ENCODE measurements at regions not wholly inside any gene's neighbourhood (a gene's known extent, or its start where the extent isn't known, plus 50 kb on each side); places are given as distances from the start of the nearest gene placed in this dataset.

DNA sequence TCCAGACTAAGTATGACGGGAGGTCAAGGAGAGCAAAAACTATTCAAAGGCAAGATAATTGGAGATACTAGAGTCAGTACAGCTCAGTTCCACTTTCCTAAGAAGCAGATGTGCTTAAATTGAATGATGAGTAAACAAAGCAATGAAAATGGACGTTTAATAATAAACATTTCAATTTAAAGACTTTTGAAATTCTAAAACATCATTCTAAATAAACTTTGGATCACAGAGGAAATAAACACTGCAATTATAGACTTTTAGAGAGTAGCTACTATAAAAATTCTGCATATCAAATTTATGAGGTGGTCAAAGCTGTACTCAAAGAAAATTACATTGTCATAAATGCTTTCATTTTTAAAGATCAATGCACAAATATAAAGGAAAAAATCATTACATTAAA is 418.3 kb downstream of the GPAM start:
- ChIA-PET POLR2A (no interaction called here), CTCF (no interaction called here)
- DNase-seq (ENCODE audit: low read depth, low spot score), result no peak
- H3K4me3 ChIP-seq (ENCODE audit: low read depth, low read length), result no peak overlapping the region
- TF ChIP-seq CTCF (IDR thresholded peaks at IDR 0.05; ENCODE audit: insufficient read depth, low read length, missing control alignments), result no peak

DNA sequence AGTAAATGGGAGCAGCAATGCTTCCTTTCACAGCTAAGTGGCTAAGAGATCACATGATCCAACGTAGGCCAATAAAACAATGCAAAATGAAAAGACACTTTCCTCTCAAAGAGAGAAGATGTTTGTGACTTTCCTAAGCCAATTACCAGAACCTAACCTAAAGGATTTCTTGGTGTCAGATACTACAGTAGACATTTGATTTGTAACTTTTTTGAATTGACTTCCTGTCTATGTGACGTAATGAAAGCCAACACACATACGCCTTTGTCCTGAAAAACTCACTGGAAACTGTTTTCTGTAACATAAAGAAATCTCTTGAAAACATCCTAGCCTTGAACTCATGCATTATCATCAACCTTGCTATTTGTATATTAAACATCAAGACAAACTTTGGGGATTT is 417.1 kb downstream of the GPAM start:
- ChIA-PET POLR2A (no interaction called here), CTCF (no interaction called here)
- H3K4me3 ChIP-seq (ENCODE audit: low read depth, low read length), result no peak overlapping the region
- no peak for DNase-seq (ENCODE audit: low read depth, low spot score)
- no peak for TF ChIP-seq CTCF (IDR thresholded peaks at IDR 0.05; ENCODE audit: insufficient read depth, low read length, missing control alignments)

DNA sequence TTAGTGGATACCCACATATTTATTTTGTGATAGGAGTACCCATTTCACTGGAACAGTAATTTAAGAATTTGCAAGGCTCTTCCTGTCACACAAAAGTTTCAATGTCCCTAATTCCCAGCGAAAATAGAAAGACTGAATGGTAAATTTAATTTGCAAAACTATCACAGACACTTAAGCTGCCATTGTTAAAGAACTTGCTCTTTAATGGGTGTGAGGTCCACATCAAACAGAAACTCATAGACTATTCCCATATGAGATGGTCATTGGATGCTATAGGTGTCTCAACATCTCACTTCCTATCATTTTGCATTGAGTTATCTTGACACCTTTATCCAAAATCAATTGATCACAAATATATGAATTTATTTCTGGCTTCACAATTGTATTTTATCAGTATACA is 415.9 kb downstream of the GPAM start:
- POLR2A ChIA-PET, result no interaction called here
- H3K4me3 ChIP-seq (ENCODE audit: low read depth, low read length), result no peak overlapping the region
- no peak for DNase-seq (ENCODE audit: low read depth, low spot score)
- CTCF ChIA-PET, result no interaction called here
- TF ChIP-seq CTCF (IDR thresholded peaks at IDR 0.05; ENCODE audit: insufficient read depth, low read length, missing control alignments), result no peak

- H3K4me3 ChIP-seq (ENCODE audit: low read depth, low read length), result no peak overlapping the region
- CTCF ChIA-PET, result no interaction called here
- no peak for DNase-seq (ENCODE audit: low read depth, low spot score)
- POLR2A ChIA-PET, result no interaction called here
- no peak for TF ChIP-seq CTCF (IDR thresholded peaks at IDR 0.05; ENCODE audit: insufficient read depth, low read length, missing control alignments)
These were observed 409.6 kb downstream of the GPAM start for GRCh38 chr10:111773950-111774349.

- ChIA-PET CTCF (no interaction called here), POLR2A (no interaction called here)
- TF ChIP-seq CTCF (IDR thresholded peaks at IDR 0.05; ENCODE audit: insufficient read depth, low read length, missing control alignments), result no peak
- no peak for DNase-seq (ENCODE audit: low read depth, low spot score)
- H3K4me3 ChIP-seq (ENCODE audit: low read depth, low read length), result no peak overlapping the region
These were observed 409.1 kb downstream of the GPAM start for GRCh38 chr10:111774486-111774885.

GRCh38 chr10:111784436-111784835 is 399.1 kb downstream of the GPAM start:
- H3K4me3 ChIP-seq (ENCODE audit: low read depth, low read length), result no peak overlapping the region
- CTCF ChIA-PET, result no interaction called here
- DNase-seq (ENCODE audit: low read depth, low spot score), result no peak
- TF ChIP-seq CTCF (IDR thresholded peaks at IDR 0.05; ENCODE audit: insufficient read depth, low read length, missing control alignments), result no peak
- POLR2A ChIA-PET, result no interaction called here

Data from AG04449 (cell line).